Gastroesophageal sphincter (tissue), 3 donors: ENCODE measurements at regions not wholly inside any gene's neighbourhood (a gene's known extent, or its start where the extent isn't known, plus 50 kb on each side); places are given as distances from the start of the nearest gene placed in this dataset.

Source experiments
- POLR2AphosphoS5 ChIP-seq: sonication (generic); formaldehyde crosslinking; IDR thresholded peaks from one replicate; pipeline ENCODE4 v1.6.1; 2017; ENCODE audit warnings: antibody characterized with exemption
- TF ChIP-seq, protein P1 (sequence below), 4 experiments: fragments of 200-600 bp in 2 of 4; fragments of 450-650 bp in 2 of 4; sonication (generic) in 1 of 4; IDR thresholded peaks; one replicate each; pipeline ENCODE4 v1.5.1; 2017 to 2019; ENCODE audit warnings: antibody characterized with exemption in 4 of 4, mild to moderate bottlenecking in 2 of 4, moderate library complexity in 2 of 4

- TF ChIP-seq, protein P1, sequence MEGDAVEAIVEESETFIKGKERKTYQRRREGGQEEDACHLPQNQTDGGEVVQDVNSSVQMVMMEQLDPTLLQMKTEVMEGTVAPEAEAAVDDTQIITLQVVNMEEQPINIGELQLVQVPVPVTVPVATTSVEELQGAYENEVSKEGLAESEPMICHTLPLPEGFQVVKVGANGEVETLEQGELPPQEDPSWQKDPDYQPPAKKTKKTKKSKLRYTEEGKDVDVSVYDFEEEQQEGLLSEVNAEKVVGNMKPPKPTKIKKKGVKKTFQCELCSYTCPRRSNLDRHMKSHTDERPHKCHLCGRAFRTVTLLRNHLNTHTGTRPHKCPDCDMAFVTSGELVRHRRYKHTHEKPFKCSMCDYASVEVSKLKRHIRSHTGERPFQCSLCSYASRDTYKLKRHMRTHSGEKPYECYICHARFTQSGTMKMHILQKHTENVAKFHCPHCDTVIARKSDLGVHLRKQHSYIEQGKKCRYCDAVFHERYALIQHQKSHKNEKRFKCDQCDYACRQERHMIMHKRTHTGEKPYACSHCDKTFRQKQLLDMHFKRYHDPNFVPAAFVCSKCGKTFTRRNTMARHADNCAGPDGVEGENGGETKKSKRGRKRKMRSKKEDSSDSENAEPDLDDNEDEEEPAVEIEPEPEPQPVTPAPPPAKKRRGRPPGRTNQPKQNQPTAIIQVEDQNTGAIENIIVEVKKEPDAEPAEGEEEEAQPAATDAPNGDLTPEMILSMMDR (IDR thresholded peaks at IDR 0.05) = no peak
- no peak for TF ChIP-seq POLR2AphosphoS5
Measured at GRCh38 chr4:123585111-123585510, 188.5 kb downstream of the SPRY1 start.
